HuH-7.5 (cell line): ENCODE measurements at regions not wholly inside any gene's neighbourhood (a gene's known extent, or its start where the extent isn't known, plus 50 kb on each side); places are given as distances from the start of the nearest gene placed in this dataset.
"Not testable (repeated sequence)": the region's sequence is repeated elsewhere in the genome, so short reads cannot be mapped to it uniquely, and the experiment has no call there.

Experiments used
- DNase-seq: peaks from one replicate; pipeline ENCODE4 v3.0.0; 2011; ENCODE audit warnings: low spot score

- no peak for DNase-seq
Measured at GRCh38 chr12:107497231-107497630, 188.4 kb upstream of the PWP1 start.

GRCh38 chr12:107500307-107500706, 185.3 kb upstream of the PWP1 start:
- no peak for DNase-seq

- no peak for DNase-seq
Measured at GRCh38 chr12:107501681-107502080, 183.9 kb upstream of the PWP1 start.

- no peak for DNase-seq
Measured at GRCh38 chr12:107503129-107503855, 182.3 kb upstream of the PWP1 start.

GRCh38 chr12:107503887-107504885, 181.4 kb upstream of the PWP1 start:
- no peak for DNase-seq

GRCh38 chr12:107509421-107509820, 176.2 kb upstream of the PWP1 start:
- no peak for DNase-seq

- DNase-seq = no peak
Measured at GRCh38 chr12:107510211-107510610, 175.4 kb upstream of the PWP1 start.

GRCh38 chr12:107511292-107511691, 174.3 kb upstream of the PWP1 start:
- DNase-seq = no peak

GRCh38 chr12:107512391-107512790, 173.2 kb upstream of the PWP1 start:
- no peak for DNase-seq

GRCh38 chr12:107513184-107513583, 172.4 kb upstream of the PWP1 start:
- DNase-seq = no peak

GRCh38 chr12:107513636-107514400, 171.8 kb upstream of the PWP1 start:
- DNase-seq = no peak

- no peak for DNase-seq
Measured at GRCh38 chr12:107514887-107515445, 170.6 kb upstream of the PWP1 start.

- no peak for DNase-seq
Measured at GRCh38 chr12:107515446-107515958, 170.1 kb upstream of the PWP1 start.

- DNase-seq = not testable (repeated sequence)
Measured at GRCh38 chr12:107517816-107518215, 167.8 kb upstream of the PWP1 start.

- DNase-seq = no peak
Measured at GRCh38 chr12:107518868-107519267, 166.7 kb upstream of the PWP1 start.

GRCh38 chr12:107519906-107520859, 165.4 kb upstream of the PWP1 start:
- DNase-seq = no peak

- no peak for DNase-seq
Measured at GRCh38 chr12:107521826-107522355, 163.7 kb upstream of the PWP1 start.

- DNase-seq = no peak
Measured at GRCh38 chr12:107522692-107523477, 162.7 kb upstream of the PWP1 start.

- DNase-seq = no peak
Measured at GRCh38 chr12:107523775-107524535, 161.6 kb upstream of the PWP1 start.
